ENCODE measurements at regions not wholly inside any gene's neighbourhood (a gene's known extent, or its start where the extent isn't known, plus 50 kb on each side); places are given as distances from the start of the nearest gene placed in this dataset.

GRCh38 chr20:62553838-62554161 lies 78.0 kb upstream of the GATA5 start:
- no peak for FAIRE-seq
- DNase-seq (ENCODE audit: low spot score): no peak
- H3K27ac ChIP-seq (ENCODE audit: extremely low read length, insufficient read depth, low read length): no peak overlapping the region
- TF ChIP-seq NFE2L1 (CRISPR knock-in tag; IDR thresholded peaks at IDR 0.05; ENCODE audit: borderline replicate concordance) (no peak), TCF12 (IDR thresholded peaks at IDR 0.05) (no peak), TCF12 (CRISPR knock-in tag; IDR thresholded peaks at IDR 0.05) (no peak), DPF2 (CRISPR knock-in tag; IDR thresholded peaks at IDR 0.05; ENCODE audit: borderline replicate concordance, low read depth) (no peak), ZNF383 (CRISPR knock-in tag; IDR thresholded peaks at IDR 0.05; ENCODE audit: borderline replicate concordance) (no peak), MLXIP (CRISPR knock-in tag; IDR thresholded peaks at IDR 0.05; ENCODE audit: borderline replicate concordance) (no peak), ZNF44 (CRISPR knock-in tag; IDR thresholded peaks at IDR 0.05) (no peak), E2F5 (CRISPR knock-in tag; conservative IDR thresholded peaks at IDR 0.05) (no peak), TOPORS (CRISPR knock-in tag; IDR thresholded peaks at IDR 0.05) (no peak), SP140L (CRISPR knock-in tag; IDR thresholded peaks at IDR 0.05; ENCODE audit: borderline replicate concordance) (no peak), ZNF468 (CRISPR knock-in tag; IDR thresholded peaks at IDR 0.05) (no peak), SKIL (CRISPR knock-in tag; IDR thresholded peaks at IDR 0.05; ENCODE audit: borderline replicate concordance) (no peak), KDM5A (IDR thresholded peaks at IDR 0.05; ENCODE audit: borderline replicate concordance, low read length) (no peak), ZNF75D (CRISPR knock-in tag; IDR thresholded peaks at IDR 0.05; ENCODE audit: borderline replicate concordance) (no peak)
- TF ChIP-seq, protein P1, sequence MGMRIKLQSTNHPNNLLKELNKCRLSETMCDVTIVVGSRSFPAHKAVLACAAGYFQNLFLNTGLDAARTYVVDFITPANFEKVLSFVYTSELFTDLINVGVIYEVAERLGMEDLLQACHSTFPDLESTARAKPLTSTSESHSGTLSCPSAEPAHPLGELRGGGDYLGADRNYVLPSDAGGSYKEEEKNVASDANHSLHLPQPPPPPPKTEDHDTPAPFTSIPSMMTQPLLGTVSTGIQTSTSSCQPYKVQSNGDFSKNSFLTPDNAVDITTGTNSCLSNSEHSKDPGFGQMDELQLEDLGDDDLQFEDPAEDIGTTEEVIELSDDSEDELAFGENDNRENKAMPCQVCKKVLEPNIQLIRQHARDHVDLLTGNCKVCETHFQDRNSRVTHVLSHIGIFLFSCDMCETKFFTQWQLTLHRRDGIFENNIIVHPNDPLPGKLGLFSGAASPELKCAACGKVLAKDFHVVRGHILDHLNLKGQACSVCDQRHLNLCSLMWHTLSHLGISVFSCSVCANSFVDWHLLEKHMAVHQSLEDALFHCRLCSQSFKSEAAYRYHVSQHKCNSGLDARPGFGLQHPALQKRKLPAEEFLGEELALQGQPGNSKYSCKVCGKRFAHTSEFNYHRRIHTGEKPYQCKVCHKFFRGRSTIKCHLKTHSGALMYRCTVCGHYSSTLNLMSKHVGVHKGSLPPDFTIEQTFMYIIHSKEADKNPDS (CRISPR knock-in tag; IDR thresholded peaks at IDR 0.05): no peak

More at GRCh38 chr20:62553838-62554161, 78.0 kb upstream of the GATA5 start:
- ATAC-seq: no peak
- H3K9me3 ChIP-seq (ENCODE audit: low read length): no peaks in the 10 kb centered on the region
- 20% methylated on average over 7 of the region's 7 CpGs for WGBS (ENCODE audit: low lambda C conversion rate)
- H3K36me3 ChIP-seq (replicated peaks in 1 of 2; ENCODE audit: control insufficient read depth in 1 of 2, insufficient read depth in 2 of 2, low read length in 2 of 2): no peaks in the 10 kb centered on the region
- CTCF ChIA-PET (ENCODE audit: low intra/inter-chr PET ratio, low total read pairs): no interaction called here
- peaks cover 2% of the 10 kb centered on the region; the same call in 1 of the 2 replicates for H4K20me1 ChIP-seq (ENCODE audit: insufficient read depth, low read length)
- in situ Hi-C loops (cut with HindIII; ENCODE audit: extremely low pct_ligation_motif_present, low pct_unique_long_range_greater_than_20kb): no loop called here
- no peaks in the 10 kb centered on the region for H3K79me2 ChIP-seq (ENCODE audit: insufficient read depth, low read length)
- H3K4me2 ChIP-seq (ENCODE audit: low read depth, low read length): no peak overlapping the region
- peaks cover 69 to 98% of the 10 kb centered on the region in 2 experiments for H3K27me3 ChIP-seq (ENCODE audit: control insufficient read depth in 1 of 2, insufficient read depth in 2 of 2, low read length in 2 of 2)
- H3K9ac ChIP-seq (ENCODE audit: insufficient read depth, low read depth, low read length): no peak overlapping the region
- POLR2A ChIA-PET: no interaction called here
- intact Hi-C loops (cut with micrococcal nuclease; ENCODE audit: unreplicated experiment): no loop called here
- H3K4me1 ChIP-seq (ENCODE audit: insufficient read depth, low read length): peaks cover 20% of the 10 kb centered on the region
- no peak overlapping the region for H3K4me3 ChIP-seq (replicated peaks in 1 of 3; ENCODE audit: insufficient read depth in 1 of 3, low read depth in 2 of 3, low read length in 3 of 3)
- no peak overlapping the region for H2AFZ ChIP-seq (ENCODE audit: low read length)
- BruUV-seq (replicated peaks): no TSS peak

Measured in HepG2 (cell line).